IPS-20b (cell line): ENCODE measurements at regions not wholly inside any gene's neighbourhood (a gene's known extent, or its start where the extent isn't known, plus 50 kb on each side); places are given as distances from the start of the nearest gene placed in this dataset.

Experiments used
- H3K27ac ChIP-seq: one replicate; pipeline ENCODE4 v1.5.1; 2013; ENCODE audit warnings: low read length
- H3K27me3 ChIP-seq: 2 replicates; pipeline ENCODE4 v1.6.1; 2013; ENCODE audit warnings: mild to moderate bottlenecking, low read length, inconsistent platforms; ENCODE audit not compliant: insufficient read depth
- H3K36me3 ChIP-seq: 2 replicates; pipeline ENCODE4 v1.6.1; 2013; ENCODE audit warnings: low read depth, mild to moderate bottlenecking, inconsistent platforms, low read length, moderate library complexity; ENCODE audit not compliant: insufficient read depth
- H3K4me1 ChIP-seq: 2 replicates; pipeline ENCODE4 v1.6.1; 2013; ENCODE audit warnings: mild to moderate bottlenecking, control low read depth, inconsistent platforms, low read length, moderate library complexity; ENCODE audit not compliant: insufficient read depth
- H3K4me3 ChIP-seq: 2 replicates; pipeline ENCODE4 v1.5.1; 2013; ENCODE audit warnings: mild to moderate bottlenecking, low read length, inconsistent platforms
- H3K9ac ChIP-seq: 2 replicates; pipeline ENCODE4 v1.6.1; 2013; ENCODE audit warnings: low read depth, mild to moderate bottlenecking, inconsistent platforms, low read length, moderate library complexity
- H3K9me3 ChIP-seq: 2 replicates; pipeline ENCODE4 v1.6.1; 2013; ENCODE audit warnings: mild to moderate bottlenecking, low read depth, low read length, inconsistent platforms; ENCODE audit not compliant: insufficient read depth

GRCh38 chr9:135334953-135335460 is 144.6 kb upstream of the PPP1R26 start:
- Histone ChIP-seq H3K36me3 (no peaks in the 10 kb centered on the region), H3K4me3 (no peak overlapping the region), H3K4me1 (peaks cover 9% of the 10 kb centered on the region; the same call in 1 of the 2 replicates), H3K9ac (no peak overlapping the region), H3K27ac (no peak overlapping the region), H3K9me3 (no peaks in the 10 kb centered on the region), H3K27me3 (no peaks in the 10 kb centered on the region)

- peaks cover 13% of the 10 kb centered on the region; the same call in 1 of the 2 replicates for H3K4me1 ChIP-seq
- no peak overlapping the region for H3K4me3 ChIP-seq
- no peaks in the 10 kb centered on the region for H3K9me3 ChIP-seq
- no peak overlapping the region for H3K27ac ChIP-seq
- H3K36me3 ChIP-seq, result no peaks in the 10 kb centered on the region
- no peak overlapping the region for H3K9ac ChIP-seq
- no peaks in the 10 kb centered on the region for H3K27me3 ChIP-seq
Observed at GRCh38 chr9:135335691-135336181, 143.8 kb upstream of the PPP1R26 start.

GRCh38 chr9:135336722-135337527 is 142.7 kb upstream of the PPP1R26 start:
- Histone ChIP-seq H3K9me3 (no peaks in the 10 kb centered on the region), H3K4me1 (peaks cover 21% of the 10 kb centered on the region; the same call in 1 of the 2 replicates), H3K9ac (no peak overlapping the region), H3K27ac (no peak overlapping the region), H3K4me3 (no peak overlapping the region), H3K27me3 (no peaks in the 10 kb centered on the region), H3K36me3 (no peaks in the 10 kb centered on the region)

- Histone ChIP-seq H3K9me3 (no peaks in the 10 kb centered on the region), H3K4me1 (peaks cover 21% of the 10 kb centered on the region; the same call in 1 of the 2 replicates), H3K27ac (peak overlapping the region; percentile 60), H3K9ac (peak overlapping the region; percentile 78; the same call in 1 of the 2 replicates), H3K4me3 (no peak overlapping the region), H3K36me3 (no peaks in the 10 kb centered on the region), H3K27me3 (no peaks in the 10 kb centered on the region)
Observed at GRCh38 chr9:135338546-135338945, 141.0 kb upstream of the PPP1R26 start.

- H3K27me3 ChIP-seq, result no peaks in the 10 kb centered on the region; the same call in 1 of the 2 replicates
- no peaks in the 10 kb centered on the region for H3K36me3 ChIP-seq
- peak overlapping the region; percentile 94 for H3K27ac ChIP-seq
- H3K9ac ChIP-seq, result peak overlapping the region; percentile 78; the same call in 1 of the 2 replicates
- no peaks in the 10 kb centered on the region for H3K9me3 ChIP-seq
- H3K4me3 ChIP-seq, result peak overlapping the region; percentile 20; the same call in 1 of the 2 replicates
- peaks cover 21% of the 10 kb centered on the region; the same call in 1 of the 2 replicates for H3K4me1 ChIP-seq
Observed at GRCh38 chr9:135339378-135339973, 140.1 kb upstream of the PPP1R26 start.

GRCh38 chr9:135340143-135340655 is 139.4 kb upstream of the PPP1R26 start:
- Histone ChIP-seq H3K4me3 (peak overlapping the region; percentile 20; the same call in 1 of the 2 replicates), H3K9ac (peak overlapping the region; percentile 87; the same call in 1 of the 2 replicates), H3K4me1 (peaks cover 21% of the 10 kb centered on the region; the same call in 1 of the 2 replicates), H3K36me3 (no peaks in the 10 kb centered on the region), H3K27me3 (no peaks in the 10 kb centered on the region; the same call in 1 of the 2 replicates), H3K9me3 (no peaks in the 10 kb centered on the region), H3K27ac (peak overlapping the region; percentile 99)

GRCh38 chr9:135340726-135341475 is 138.7 kb upstream of the PPP1R26 start:
- no peaks in the 10 kb centered on the region; the same call in 1 of the 2 replicates for H3K27me3 ChIP-seq

GRCh38 chr9:135341612-135342169 is 137.9 kb upstream of the PPP1R26 start:
- H3K9ac ChIP-seq, result peak overlapping the region; percentile 87; the same call in 1 of the 2 replicates
- H3K27ac ChIP-seq, result peak overlapping the region; percentile 99
- no peaks in the 10 kb centered on the region; the same call in 1 of the 2 replicates for H3K27me3 ChIP-seq
- H3K9me3 ChIP-seq, result no peaks in the 10 kb centered on the region
- H3K4me1 ChIP-seq, result peaks cover 21% of the 10 kb centered on the region; the same call in 1 of the 2 replicates
- H3K36me3 ChIP-seq, result no peaks in the 10 kb centered on the region
- no peak overlapping the region for H3K4me3 ChIP-seq

More at GRCh38 chr9:135340726-135341475, 138.7 kb upstream of the PPP1R26 start:
- Histone ChIP-seq H3K4me3 (no peak overlapping the region; the same call in 1 of the 2 replicates), H3K9ac (peak overlapping the region; percentile 87), H3K27ac (peak overlapping the region; percentile 99), H3K9me3 (no peaks in the 10 kb centered on the region), H3K4me1 (peaks cover 21% of the 10 kb centered on the region; the same call in 1 of the 2 replicates), H3K36me3 (no peaks in the 10 kb centered on the region)

- Histone ChIP-seq H3K27me3 (no peaks in the 10 kb centered on the region; the same call in 1 of the 2 replicates), H3K36me3 (no peaks in the 10 kb centered on the region), H3K27ac (no peak overlapping the region)
Observed at GRCh38 chr9:135342206-135343130, 137.1 kb upstream of the PPP1R26 start.

GRCh38 chr9:135343136-135343535 is 136.4 kb upstream of the PPP1R26 start:
- H3K4me3 ChIP-seq, result no peak overlapping the region
- H3K36me3 ChIP-seq, result no peaks in the 10 kb centered on the region
- H3K9me3 ChIP-seq, result no peaks in the 10 kb centered on the region
- H3K27ac ChIP-seq, result no peak overlapping the region
- peaks cover 21% of the 10 kb centered on the region; the same call in 1 of the 2 replicates for H3K4me1 ChIP-seq
- H3K27me3 ChIP-seq, result no peaks in the 10 kb centered on the region; the same call in 1 of the 2 replicates
- H3K9ac ChIP-seq, result no peak overlapping the region

More at GRCh38 chr9:135342206-135343130, 137.1 kb upstream of the PPP1R26 start:
- Histone ChIP-seq H3K9me3 (no peaks in the 10 kb centered on the region), H3K9ac (no peak overlapping the region), H3K4me1 (peaks cover 21% of the 10 kb centered on the region; the same call in 1 of the 2 replicates), H3K4me3 (no peak overlapping the region)
